Keratinocyte (primary cell): ENCODE measurements at regions not wholly inside any gene's neighbourhood (a gene's known extent, or its start where the extent isn't known, plus 50 kb on each side); places are given as distances from the start of the nearest gene placed in this dataset.

ENCODE experiments used
- DNase-seq: peaks from one replicate; pipeline ENCODE4 v3.0.0-alpha.2; 2011; ENCODE audit warnings: low read depth, missing footprints, low spot score
- FAIRE-seq: peaks from 2 replicates; lab custom pipeline; 2011; peaks lifted over from hg19 to GRCh38; lab: Jason Lieb, UNC
- H2AFZ ChIP-seq: 2 replicates; pipeline ENCODE4 v1.6.0; 2012; ENCODE audit warnings: low read length, control low read depth, inconsistent platforms; ENCODE audit not compliant: control insufficient read depth
- H3K27ac ChIP-seq: 2 replicates; pipeline ENCODE4 v1.5.1; 2011; ENCODE audit warnings: low read length; ENCODE audit not compliant: control insufficient read depth, insufficient read depth
- H3K27me3 ChIP-seq: 3 replicates; pipeline ENCODE4 v1.6.0; 2011; ENCODE audit warnings: low read length; ENCODE audit not compliant: control insufficient read depth, insufficient read depth; ENCODE audit errors: extremely low read depth
- H3K36me3 ChIP-seq, 2 experiments: 2 replicates in 1 of 2; 3 replicates in 1 of 2; pipeline ENCODE4 v1.5.1; 2011; ENCODE audit warnings: low read length in 2 of 2, mild to moderate bottlenecking in 1 of 2; ENCODE audit not compliant: control insufficient read depth in 2 of 2, insufficient read depth in 2 of 2; ENCODE audit errors: extremely low read depth in 1 of 2
- H3K4me1 ChIP-seq: 3 replicates; pipeline ENCODE4 v1.5.1; 2011; ENCODE audit warnings: low read length; ENCODE audit not compliant: control insufficient read depth, insufficient read depth; ENCODE audit errors: extremely low read depth
- H3K4me2 ChIP-seq: 3 replicates; pipeline ENCODE4 v1.6.0; 2011; ENCODE audit warnings: low read depth, low read length; ENCODE audit not compliant: control insufficient read depth, insufficient read depth; ENCODE audit errors: extremely low read depth
- H3K4me3 ChIP-seq, 3 experiments: fragments of 200-600 bp in 1 of 3; sonication (generic) in 1 of 3; 2 replicates in 2 of 3; 3 replicates in 1 of 3; pipeline ENCODE4 v1.5.1; 2011 to 2016; ENCODE audit warnings: low read length in 3 of 3, mild to moderate bottlenecking in 3 of 3, control low read depth in 2 of 3, inconsistent platforms in 1 of 3, low read depth in 1 of 3, mixed read lengths in 1 of 3, mixed run types in 1 of 3, moderate library complexity in 1 of 3; ENCODE audit not compliant: control insufficient read depth in 2 of 3, insufficient read depth in 2 of 3; ENCODE audit errors: extremely low read depth in 1 of 3
- H3K79me2 ChIP-seq: 2 replicates; pipeline ENCODE4 v1.6.0; 2012; ENCODE audit warnings: low read length; ENCODE audit not compliant: control insufficient read depth, insufficient read depth
- H3K9ac ChIP-seq: 3 replicates; pipeline ENCODE4 v1.6.0; 2011; ENCODE audit warnings: low read length; ENCODE audit not compliant: control insufficient read depth, insufficient read depth; ENCODE audit errors: extremely low read depth
- H3K9me1 ChIP-seq: 3 replicates; pipeline ENCODE4 v1.6.0; 2011; ENCODE audit warnings: low read length; ENCODE audit not compliant: control insufficient read depth, insufficient read depth; ENCODE audit errors: extremely low read depth
- H3K9me3 ChIP-seq: 2 replicates; pipeline ENCODE4 v1.5.1; 2012; ENCODE audit warnings: low read depth, low read length; ENCODE audit not compliant: control insufficient read depth
- H4K20me1 ChIP-seq: 3 replicates; pipeline ENCODE4 v1.6.0; 2011; ENCODE audit warnings: low read length; ENCODE audit not compliant: control insufficient read depth, insufficient read depth; ENCODE audit errors: extremely low read depth
- CTCF ChIP-seq, 3 experiments: IDR thresholded peaks in 1 of 3; conservative IDR thresholded peaks in 1 of 3; optimal IDR thresholded peaks in 1 of 3; 2 replicates in 2 of 3; 3 replicates in 1 of 3; pipeline versions ENCODE3 to v1.5.1; 2011; ENCODE audit warnings: low read length in 3 of 3, mild to moderate bottlenecking in 3 of 3, moderate library complexity in 2 of 3, control low read depth in 1 of 3, inconsistent platforms in 1 of 3; ENCODE audit not compliant: insufficient read depth in 2 of 3; ENCODE audit errors: extremely low read depth in 1 of 3
- EZH2 ChIP-seq: IDR thresholded peaks from one replicate; pipeline ENCODE4 v1.6.1; 2012; ENCODE audit warnings: inconsistent platforms, mild to moderate bottlenecking, low read length, moderate library complexity
- dilution Hi-C: fragments of 300-500 bp; cut with MboI; formaldehyde crosslinking; loops from one replicate; pipeline ENCODE4 v1.7.0; 2020; ENCODE audit warnings: low sequenced_read_pairs; ENCODE audit not compliant: extremely low pct_ligation_motif_present

DNA sequence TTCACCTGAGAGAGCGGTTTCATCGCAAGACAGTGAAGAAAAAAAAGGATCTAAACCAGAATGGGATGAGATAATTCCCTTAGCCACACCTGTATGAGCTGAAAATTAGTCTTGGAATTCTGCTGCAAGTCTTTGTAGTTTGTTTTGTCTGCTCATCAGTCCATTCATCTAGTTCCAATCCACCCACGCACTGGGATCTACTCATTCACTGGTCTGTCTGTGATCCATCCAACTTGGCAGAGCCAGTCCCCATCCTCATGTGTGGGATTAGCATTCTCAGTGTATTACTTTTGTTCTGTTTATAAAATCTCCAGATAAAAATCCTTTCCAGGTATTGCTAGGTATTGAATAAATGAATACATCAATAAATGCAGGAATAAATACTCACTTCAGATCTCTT, 266.5 kb upstream of the USP24 start:
- no peaks in the 10 kb centered on the region for H4K20me1 ChIP-seq
- H2AFZ ChIP-seq: no peak overlapping the region
- no peaks in the 10 kb centered on the region for H3K79me2 ChIP-seq
- H3K9me3 ChIP-seq: no peaks in the 10 kb centered on the region
- dilution Hi-C loops: no loop called here
- DNase-seq (no peak), FAIRE-seq (no peak)
- H3K36me3 ChIP-seq: no peaks in the 10 kb centered on the region
- no peak overlapping the region for H3K4me3 ChIP-seq
- no peaks in the 10 kb centered on the region for H3K4me1 ChIP-seq
- H3K4me2 ChIP-seq: no peak overlapping the region
- H3K9me1 ChIP-seq: no peaks in the 10 kb centered on the region
- TF ChIP-seq CTCF (optimal IDR thresholded peaks at IDR 0.05 in 1 of 3, IDR thresholded peaks at IDR 0.05 in 1 of 3, conservative IDR thresholded peaks at IDR 0.05 in 1 of 3; ENCODE audit: extremely low read depth in 1 of 3, insufficient read depth in 2 of 3, low read length in 3 of 3): no peak
- no peak for TF ChIP-seq EZH2
- no peaks in the 10 kb centered on the region for H3K27me3 ChIP-seq
- no peak overlapping the region for H3K27ac ChIP-seq
- H3K9ac ChIP-seq: no peak overlapping the region

- H3K36me3 ChIP-seq: no peaks in the 10 kb centered on the region
- no peak overlapping the region for H3K4me2 ChIP-seq
- H4K20me1 ChIP-seq: no peaks in the 10 kb centered on the region
- no peak overlapping the region for H3K27ac ChIP-seq
- dilution Hi-C loops: no loop called here
- no peaks in the 10 kb centered on the region for H3K9me1 ChIP-seq
- H3K4me3 ChIP-seq: no peak overlapping the region
- H3K79me2 ChIP-seq: no peaks in the 10 kb centered on the region
- no peak overlapping the region for H3K9ac ChIP-seq
- H2AFZ ChIP-seq: no peak overlapping the region
- H3K4me1 ChIP-seq: no peaks in the 10 kb centered on the region
- H3K9me3 ChIP-seq: no peaks in the 10 kb centered on the region
- H3K27me3 ChIP-seq: no peaks in the 10 kb centered on the region
- no peak for TF ChIP-seq EZH2
- TF ChIP-seq CTCF (optimal IDR thresholded peaks at IDR 0.05 in 1 of 3, IDR thresholded peaks at IDR 0.05 in 1 of 3, conservative IDR thresholded peaks at IDR 0.05 in 1 of 3; ENCODE audit: extremely low read depth in 1 of 3, insufficient read depth in 2 of 3, low read length in 3 of 3): no peak
- DNase-seq (no peak), FAIRE-seq (no peak)
Measured at GRCh38 chr1:55480029-55480795, 265.0 kb upstream of the USP24 start.
